Sciatic nerve (tissue), 2 donors: ENCODE measurements at regions not wholly inside any gene's neighbourhood (a gene's known extent, or its start where the extent isn't known, plus 50 kb on each side); places are given as distances from the start of the nearest gene placed in this dataset.

ENCODE experiments used
- ATAC-seq: fragments of 200-7000 bp; cut with Tn5 transposase; one replicate; pipeline ENCODE4 v1.9.1; 2020; ENCODE audit warnings: mild to moderate bottlenecking, moderate library complexity
- DNase-seq: peaks from one replicate; pipeline ENCODE4 v3.0.0-alpha.2; 2020; ENCODE audit warnings: low spot score
- intact Hi-C: fragments of 100-400 bp; cut with DNase I; formaldehyde crosslinking; loops from one replicate; pipeline ENCODE4 v1.14.2; 2022
- donor health status: DM: no; HTN: no; CAD: no.
- donor health status: DM: no; HTN: no; CAD: no.

DNA sequence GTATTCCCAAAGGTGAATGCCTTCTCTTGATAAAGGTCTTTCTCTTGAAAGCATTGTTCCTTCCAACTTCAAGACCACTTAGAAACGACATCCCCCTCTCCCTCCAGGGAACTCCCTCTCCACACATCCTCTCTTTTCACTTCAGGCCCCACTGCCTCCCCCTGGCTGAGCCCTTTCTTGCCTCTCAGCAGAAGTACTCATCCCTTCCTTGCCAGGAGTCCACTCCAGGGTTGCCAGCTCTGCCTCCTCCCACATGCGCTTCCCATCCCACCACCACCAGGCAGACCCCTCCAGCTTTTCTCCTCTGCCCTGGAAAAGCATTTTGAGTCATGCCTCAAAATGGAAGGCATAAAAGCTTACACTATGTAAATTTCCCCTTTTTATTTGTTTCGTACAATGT, 126.3 kb upstream of the SALL3 start:
- DNase-seq: no peak
- intact Hi-C loops: no loop called here
- ATAC-seq: no peak

DNA sequence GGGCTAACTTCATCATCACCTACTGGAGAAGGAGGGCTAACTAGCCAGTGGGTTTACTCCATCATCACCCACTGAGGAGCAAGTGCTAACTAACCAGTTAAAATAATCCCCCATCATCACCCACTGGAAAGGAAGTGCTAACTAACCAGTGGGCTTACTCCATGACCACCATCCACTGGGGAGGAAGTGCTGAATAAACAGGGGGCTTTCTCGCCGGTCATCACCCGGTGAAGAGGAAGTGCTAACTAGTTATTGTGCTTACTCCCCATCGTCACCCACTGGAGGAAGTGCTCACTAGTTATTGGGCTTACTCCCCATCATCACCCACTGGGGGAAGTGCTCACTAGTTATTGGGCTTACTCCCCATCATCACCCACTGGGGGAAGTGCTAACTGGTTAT, 124.4 kb upstream of the SALL3 start:
- intact Hi-C loops: no loop called here

DNA sequence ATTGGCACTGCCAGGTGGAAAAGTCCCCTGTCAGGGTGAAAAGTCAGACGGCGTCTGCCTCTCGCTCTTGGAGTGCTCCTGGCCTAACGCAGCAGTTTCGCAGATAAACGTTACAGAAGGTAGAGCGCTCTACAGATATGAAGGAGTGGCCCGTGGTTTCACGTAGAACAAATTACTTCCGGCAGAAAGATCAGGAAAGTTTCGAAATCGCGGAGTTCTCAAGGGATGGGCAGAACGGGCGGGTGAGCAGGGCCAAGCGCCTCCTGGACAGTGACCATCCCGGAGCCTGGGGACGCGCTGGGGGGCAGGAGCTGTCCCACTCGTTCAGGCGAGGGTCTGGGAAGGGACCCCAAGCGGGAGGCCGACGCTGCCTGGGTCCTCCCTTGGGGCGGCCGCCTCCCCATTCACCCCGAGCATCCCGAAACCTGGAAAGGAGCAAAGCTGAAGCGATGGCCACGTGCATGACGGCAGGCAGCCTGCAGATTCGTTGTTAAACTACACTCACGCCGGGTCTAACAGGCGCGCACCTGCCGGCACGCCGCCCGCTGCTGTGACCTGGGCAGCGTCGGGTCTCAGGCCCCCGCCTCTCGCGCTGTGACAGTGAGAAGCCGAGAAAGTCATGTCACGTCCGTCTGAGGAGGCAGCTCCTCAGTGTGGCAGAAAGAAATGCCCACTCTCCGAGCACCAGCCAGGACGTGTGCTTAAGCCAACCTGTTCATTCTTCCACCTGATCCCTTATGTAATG, 122.9 kb upstream of the SALL3 start:
- intact Hi-C loops: no loop called here
- no peak for ATAC-seq
- no peak for DNase-seq

More for the DNA sequence above, 124.4 kb upstream of the SALL3 start:
- ATAC-seq (no peak), DNase-seq (no peak)

DNA sequence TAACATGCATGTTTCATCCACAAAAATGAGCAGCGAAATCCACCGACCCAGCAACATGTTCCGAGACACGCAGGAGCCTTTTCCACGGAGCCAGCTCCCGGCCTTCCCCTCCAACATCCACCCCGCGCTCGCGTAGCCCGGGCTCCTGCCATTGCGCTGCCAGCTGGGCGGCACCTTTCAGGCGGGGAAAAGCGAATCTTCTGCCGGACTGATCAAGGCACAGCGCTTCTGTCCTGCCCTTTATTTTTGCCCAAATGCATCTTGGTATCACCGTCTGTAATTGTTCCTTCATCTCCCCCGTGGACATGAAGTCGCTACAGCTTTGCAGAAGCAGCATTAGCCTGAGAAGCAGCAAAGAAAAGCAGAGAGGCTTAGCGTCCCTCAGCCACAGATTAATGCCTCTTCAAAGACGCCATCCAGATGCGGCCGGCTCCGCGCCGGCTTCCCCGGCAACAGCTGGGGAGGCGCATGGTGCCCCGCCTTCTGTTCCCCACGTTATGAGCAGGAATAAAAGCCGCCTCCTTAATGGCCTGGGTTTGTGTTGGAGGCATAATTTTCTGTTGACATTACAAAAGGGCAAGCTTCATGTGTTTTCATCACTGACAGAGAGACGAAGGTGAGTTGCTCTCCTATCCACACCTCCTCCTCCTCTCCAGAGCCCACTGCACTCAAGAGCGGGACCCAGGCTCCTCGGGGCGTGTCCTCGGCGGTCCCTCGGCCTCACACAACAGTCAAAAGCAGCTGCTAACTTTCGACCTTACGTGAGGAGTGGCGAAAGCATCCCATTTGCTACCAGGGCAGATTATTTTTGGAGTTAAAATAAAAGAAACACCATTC, 122.1 kb upstream of the SALL3 start:
- intact Hi-C loops: no loop called here

DNA sequence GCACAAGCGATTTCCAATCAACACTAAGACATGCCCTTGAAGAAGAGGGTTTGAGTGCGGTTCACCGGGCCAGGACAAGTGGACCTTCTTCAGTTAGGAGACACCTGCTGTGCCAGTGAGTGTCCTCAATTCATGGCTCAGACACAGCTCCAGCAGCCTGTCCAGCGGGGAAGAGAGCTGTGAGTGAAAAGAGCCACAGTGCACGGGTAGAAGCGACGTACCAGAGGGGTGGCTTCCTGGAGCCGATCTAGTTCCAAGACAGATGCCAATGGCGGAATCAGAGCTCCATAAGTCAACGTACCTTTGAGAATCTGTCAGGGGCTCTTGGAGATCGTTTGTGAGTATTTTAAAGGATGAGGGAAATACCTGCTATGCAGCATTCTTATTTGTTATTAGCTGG, 119.9 kb upstream of the SALL3 start:
- intact Hi-C loops: no loop called here
- DNase-seq (no peak), ATAC-seq (no peak)

More for the DNA sequence above, 122.1 kb upstream of the SALL3 start:
- no peak for ATAC-seq
- DNase-seq: no peak

DNA sequence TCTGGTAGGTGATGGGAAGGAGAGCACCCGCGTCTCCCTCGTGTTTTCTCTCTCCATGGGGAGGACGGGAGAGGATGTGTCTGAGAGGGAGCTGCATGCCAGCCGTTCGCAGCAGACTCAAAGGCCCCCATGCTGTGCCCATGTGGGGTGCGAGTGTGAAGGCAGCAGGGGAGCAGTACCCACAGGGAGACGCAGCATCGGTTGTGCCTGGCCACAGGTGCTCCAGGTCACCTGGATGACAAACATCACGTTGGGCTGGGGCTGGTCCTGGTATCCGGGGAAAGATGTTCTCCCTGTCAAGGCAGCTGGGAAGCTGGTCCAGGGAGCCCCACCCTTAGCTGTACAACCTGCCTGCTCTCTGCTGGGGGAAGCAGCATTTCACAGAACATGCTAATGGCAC, 119.5 kb upstream of the SALL3 start:
- no peak for DNase-seq
- no peak for ATAC-seq
- intact Hi-C loops: no loop called here

DNA sequence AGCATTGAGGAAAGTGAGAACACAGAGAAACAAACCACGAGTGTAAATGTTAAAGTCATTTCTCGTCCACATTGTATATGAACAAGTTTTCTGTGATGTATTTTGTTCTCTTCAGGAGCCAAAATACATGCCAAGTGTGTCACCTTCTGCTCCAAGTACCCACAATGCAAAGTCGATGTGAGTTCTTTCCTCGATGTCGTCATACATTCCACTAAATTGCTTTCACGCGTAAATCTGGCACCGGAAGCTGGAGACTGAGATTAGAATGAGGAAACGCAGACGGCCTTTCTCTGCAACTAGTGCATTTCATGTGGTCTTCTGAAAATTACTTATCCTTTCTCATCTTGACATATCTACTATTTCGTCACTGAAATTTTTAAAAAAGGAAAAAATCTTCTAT, 118.5 kb upstream of the SALL3 start:
- ATAC-seq (no peak), DNase-seq (no peak)
- intact Hi-C loops: no loop called here

DNA sequence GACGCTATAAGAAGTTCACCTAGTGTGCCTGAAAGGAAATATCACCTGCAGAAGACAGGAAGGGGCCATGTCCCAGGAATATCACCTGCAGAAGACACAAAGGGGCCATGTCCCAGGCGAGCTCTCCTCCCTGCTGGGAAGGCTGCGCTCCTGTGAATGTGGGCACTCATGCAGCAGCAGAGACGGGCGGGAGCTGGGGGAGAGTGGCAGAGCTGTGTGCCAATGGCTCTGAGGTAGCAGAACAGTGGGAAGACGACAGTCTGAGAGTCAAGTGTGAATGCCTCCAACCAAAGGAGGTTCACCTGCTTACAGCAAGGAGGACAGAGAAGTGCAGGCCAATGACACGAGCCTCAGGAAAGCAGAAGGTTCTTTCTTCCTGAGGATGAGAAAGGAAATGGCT, 117.9 kb upstream of the SALL3 start:
- DNase-seq: no peak
- ATAC-seq: no peak
- intact Hi-C loops: no loop called here

DNA sequence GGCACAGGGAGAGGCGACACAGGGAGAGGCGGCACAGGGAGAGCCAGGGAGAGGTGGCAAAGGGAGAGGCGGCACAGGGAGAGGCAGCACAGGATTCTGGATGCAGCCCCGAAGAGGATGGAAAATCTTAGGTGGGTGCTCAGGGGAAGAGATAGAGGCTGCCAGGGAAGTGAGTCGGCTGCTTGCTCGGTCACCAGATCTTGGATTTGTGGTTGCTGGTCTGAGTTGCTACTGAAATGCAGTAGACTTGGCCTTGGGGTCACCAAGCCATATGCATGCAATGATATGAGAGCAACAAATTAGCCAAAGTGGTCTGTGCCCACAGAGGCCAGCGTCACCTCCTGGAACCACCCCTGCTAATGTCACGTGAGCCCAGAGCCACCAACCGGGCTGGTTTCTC, 117.2 kb upstream of the SALL3 start:
- intact Hi-C loops: no loop called here
- ATAC-seq: no peak
- no peak for DNase-seq

DNA sequence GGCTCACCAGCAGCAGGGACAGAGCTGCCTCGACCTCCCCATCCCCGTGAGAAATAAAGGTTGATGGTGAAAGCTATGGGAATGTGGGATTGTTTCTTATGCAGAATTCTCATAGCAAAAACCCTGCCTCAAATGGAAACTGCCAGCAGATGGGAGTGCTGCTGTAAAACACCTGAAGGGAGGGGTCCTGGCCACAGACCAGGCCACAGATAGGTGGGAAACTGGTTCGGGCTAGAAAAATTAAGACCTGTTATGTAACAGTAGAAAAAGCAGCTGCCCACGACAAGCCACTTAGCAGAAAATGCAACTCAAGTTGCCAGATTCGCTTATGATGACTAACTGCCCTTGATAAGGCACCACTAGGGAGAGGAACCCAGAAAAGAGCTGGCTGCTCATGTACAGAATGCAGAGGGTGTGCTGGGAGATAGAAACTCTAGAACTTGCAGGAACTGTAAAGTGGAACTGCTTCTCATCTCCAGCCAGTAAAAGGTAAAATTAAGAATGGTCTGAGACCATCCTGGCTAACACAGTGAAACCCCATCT, 114.5 kb upstream of the SALL3 start:
- DNase-seq: no peak
- no peak for ATAC-seq
- intact Hi-C loops: no loop called here

DNA sequence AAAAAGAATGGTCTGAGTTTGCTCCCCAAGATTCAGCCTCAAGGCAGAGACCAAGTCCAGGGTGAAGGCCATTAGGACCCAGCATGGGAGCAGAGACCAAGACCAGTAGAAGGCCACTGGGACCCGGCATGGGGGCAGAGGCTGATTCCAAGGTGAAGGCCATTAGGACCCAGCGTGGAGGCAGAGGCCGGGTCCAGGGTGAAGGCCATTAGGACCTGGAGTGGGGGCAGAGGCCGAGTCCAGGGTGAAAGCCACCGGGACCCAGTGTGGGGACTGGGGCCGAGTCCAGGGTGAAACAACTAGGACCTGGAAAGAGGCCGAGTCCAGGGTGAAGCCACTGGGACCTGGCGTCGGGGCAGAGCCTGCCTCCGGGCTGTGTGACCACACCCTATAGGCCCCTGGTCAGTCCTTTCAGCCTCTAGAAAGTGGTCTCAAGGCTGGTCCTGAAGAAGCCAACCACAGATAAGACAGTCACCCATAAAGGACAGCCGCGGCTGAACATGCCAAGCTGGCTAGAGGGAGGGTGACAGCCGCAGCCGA, 113.8 kb upstream of the SALL3 start:
- intact Hi-C loops: no loop called here
- no peak for DNase-seq

DNA sequence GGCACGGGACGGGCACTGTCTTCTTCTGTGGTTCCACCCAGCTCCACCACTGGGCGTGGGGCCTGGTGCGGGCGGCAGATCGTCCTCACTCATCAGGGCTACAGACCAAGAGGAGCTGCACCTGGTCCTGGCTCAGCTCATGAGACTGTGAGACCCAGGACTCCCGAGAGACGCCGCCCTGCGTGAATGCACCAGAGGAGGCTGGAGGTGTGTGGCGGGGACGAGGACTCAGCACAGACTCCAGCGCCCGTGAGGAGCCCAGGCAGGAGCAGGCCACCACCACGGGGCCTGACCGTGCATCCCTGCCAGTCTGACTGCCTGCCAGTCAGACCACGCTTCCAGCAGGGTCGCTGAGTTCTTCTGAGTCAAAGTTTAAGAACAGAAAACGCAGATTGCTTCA, 112.5 kb upstream of the SALL3 start:
- DNase-seq (no peak), ATAC-seq (no peak)
- intact Hi-C loops: no loop called here

More for the DNA sequence above, 113.8 kb upstream of the SALL3 start:
- no peak for ATAC-seq

DNA sequence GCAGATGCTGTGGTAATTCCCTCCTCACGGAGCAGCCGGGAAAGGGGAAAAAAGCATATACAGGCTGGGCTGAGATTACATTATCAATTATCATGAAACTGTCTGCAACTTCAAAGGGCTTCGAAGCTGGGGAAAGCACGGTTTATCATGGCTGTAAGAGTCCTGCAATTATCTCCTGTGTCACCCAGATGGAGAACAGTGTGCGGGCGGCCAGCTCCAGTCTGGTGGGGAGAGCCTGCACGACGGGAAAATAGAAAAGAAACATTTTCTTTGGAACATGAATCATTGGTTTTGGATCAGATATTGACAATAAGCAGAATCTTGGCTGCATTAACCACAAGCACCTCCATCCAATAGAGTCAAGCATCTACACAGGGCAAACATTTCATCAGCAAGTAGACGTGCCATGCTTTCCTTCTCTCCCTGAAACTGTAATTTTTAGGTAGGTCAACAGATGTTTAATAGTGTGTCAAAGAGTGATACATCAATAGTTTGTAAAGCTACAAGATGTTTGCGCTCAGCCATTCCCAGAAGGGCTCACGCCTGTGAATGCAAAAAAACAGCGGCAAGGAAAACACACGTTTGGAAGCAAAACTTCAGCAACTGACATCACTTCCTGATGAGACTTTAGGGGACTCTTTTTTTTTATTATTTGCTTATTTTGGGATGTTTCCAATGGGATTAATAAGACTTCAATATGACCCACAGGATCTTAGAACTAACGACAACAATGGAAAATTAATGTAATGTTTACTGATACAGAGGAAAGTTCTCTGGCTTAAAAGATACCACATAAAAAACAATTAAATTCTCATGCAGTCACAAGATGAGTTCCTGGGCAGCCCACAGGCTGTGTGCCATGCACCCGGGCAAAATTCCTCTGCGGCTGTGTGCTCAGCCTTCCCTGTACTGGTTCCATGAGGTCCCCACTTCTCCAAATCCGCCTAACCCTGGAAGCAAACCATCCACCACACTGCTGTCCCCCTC, 111.0 kb upstream of the SALL3 start:
- ATAC-seq: peak; percentile 47
- intact Hi-C loops: no loop called here

DNA sequence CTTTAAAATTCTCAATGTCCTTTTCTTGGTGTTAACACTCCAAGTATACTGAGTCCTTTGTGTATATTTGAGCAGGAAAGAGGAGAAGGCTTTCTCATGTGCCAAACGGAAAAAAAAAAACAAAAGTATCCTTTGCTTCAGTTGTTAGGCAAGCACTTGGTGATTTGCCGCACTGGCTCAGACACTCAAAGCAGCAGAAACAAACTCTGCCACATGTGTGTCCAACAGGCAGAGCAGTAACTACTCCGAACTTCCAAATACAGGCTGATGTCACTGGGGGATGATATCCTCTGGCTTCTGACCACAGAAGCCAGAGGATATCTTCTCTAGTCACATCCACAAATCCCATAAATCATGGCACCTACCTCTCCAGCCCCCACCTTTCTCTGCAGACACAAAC, 108.0 kb upstream of the SALL3 start:
- intact Hi-C loops: no loop called here

More for the DNA sequence above, 111.0 kb upstream of the SALL3 start:
- DNase-seq: no peak

DNA sequence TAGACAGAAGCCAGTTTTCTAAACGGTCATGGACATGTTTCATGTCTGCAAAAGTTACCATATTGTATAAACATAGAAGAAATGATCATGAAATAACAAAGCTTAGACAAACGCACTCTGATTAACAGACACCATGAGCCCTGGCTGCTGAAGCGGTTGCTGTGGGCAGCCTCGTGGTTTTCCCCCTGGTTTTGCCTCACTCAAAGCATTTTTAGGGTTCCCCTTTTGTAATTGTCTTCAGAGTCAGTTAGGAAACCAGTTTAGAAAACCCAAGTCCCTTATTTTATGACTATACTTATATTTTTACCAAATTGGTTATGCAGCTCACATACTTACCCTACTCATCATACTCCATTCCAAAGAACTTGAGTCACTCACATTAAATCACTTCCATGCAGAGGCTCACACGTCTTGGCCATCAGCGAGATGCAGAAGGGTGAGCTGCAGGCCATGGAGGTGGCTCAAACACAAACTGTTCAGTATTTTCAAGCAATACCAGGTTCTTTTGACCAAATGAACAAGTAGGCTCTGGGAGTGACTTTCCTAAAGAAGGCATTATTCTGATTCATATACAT, 105.6 kb upstream of the SALL3 start:
- no peak for DNase-seq

More for the DNA sequence above, 108.0 kb upstream of the SALL3 start:
- peak; percentile 79 for ATAC-seq
- DNase-seq: no peak

DNA sequence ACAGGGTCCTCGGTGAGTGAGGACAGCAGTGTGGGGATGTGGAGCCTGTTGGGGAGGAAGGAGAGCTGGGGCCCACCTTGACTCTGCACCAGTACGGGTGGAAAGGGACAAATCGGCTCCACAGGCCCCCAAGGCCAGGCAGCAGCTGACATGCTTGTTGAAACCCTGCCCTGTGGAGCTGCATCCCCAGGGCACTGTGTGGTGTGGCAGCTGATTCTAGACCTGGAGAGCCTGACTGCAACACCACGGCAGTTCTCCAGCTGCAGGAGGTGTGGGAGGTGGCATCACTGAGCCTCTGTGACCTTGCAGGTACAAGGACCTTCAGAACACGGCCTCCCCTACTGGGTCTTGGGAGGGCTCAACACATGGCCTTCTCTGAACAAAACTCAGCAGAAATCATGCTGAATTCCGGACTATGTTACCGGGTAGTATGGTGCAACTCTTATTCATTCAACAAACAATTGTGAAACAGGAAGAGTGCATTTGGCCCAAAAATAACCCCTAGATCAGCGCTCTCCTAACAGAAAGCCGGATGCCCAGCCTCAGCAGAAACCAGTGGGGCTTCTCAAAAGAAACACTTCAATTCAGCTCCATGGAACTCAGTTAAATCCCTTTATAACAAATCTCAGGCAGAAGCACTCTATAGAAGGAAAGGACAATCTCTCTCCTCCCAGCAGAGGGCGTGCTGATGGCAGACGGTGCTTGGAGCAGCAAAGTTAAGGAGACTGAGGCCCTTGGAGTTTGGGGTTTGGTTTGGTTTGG, 104.4 kb upstream of the SALL3 start:
- DNase-seq: no peak
- ATAC-seq: no peak
- intact Hi-C loops: no loop called here

More for the DNA sequence above, 105.6 kb upstream of the SALL3 start:
- intact Hi-C loops: no loop called here
- no peak for ATAC-seq

DNA sequence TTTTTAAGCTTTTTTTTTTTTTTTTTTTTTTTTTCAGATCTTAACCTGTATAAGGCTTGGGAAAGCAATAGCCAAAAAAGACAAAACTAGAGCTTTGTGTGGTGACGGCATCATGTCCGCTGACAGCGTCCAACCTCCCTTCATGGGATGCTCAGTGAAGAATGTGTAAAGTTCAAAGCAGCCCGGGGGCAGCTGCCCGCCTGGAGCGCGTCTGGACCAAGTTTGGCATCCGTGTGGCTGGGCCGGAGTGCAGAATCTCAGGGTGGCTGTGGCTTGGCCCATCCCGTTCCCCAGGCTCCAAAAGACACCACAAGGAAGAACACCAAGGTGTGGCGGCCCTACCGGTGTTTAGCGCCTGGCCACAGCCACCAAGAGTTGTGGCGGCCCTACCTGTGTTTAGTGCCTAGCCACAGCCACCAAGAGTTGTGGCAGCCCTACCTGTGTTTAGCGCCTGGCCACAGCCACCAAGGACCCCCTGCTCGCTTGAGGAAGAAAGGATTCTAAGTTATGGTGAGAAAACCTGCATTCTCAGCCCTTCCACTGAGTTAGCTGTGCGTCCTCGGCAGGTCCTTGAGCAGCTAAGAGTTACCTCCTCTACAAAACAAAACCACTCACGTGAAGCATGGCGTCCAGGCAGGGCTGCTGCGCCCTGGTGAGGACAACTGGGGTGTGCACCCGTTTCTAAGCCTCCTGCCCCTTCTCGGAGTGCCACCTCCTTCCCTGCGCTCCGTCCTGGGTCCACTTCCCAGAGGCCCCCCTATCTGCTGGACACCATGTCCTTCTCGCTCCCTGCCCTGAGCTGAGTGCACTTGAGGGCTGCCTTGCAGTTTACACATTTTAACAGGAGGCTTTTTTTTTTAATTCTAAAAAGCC, 103.6 kb upstream of the SALL3 start:
- ATAC-seq (no peak), DNase-seq (no peak)
- intact Hi-C loops: no loop called here
